ENCODE measurements at regions not wholly inside any gene's neighbourhood (a gene's known extent, or its start where the extent isn't known, plus 50 kb on each side); places are given as distances from the start of the nearest gene placed in this dataset.
"Not testable (repeated sequence)": the region's sequence is repeated elsewhere in the genome, so short reads cannot be mapped to it uniquely, and the experiment has no call there.

GRCh38 chr10:43861966-43862751 lies 213.5 kb upstream of the ZNF32 start:
- peak; percentile 57 for DNase-seq (ENCODE audit: low read depth, low spot score)

- DNase-seq (ENCODE audit: low read depth, low spot score): no peak
Observed at GRCh38 chr10:43859016-43859525, 210.4 kb upstream of the ZNF32 start.

- no peak for DNase-seq (ENCODE audit: low read depth, low spot score)
Observed at GRCh38 chr10:43857931-43858315, 209.2 kb upstream of the ZNF32 start.

GRCh38 chr10:43857206-43857930 lies 208.7 kb upstream of the ZNF32 start:
- DNase-seq (ENCODE audit: low read depth, low spot score): peak; percentile 87

- no peak for DNase-seq (ENCODE audit: low read depth, low spot score)
Observed at GRCh38 chr10:43856299-43856698, 207.6 kb upstream of the ZNF32 start.

- DNase-seq (ENCODE audit: low read depth, low spot score): no peak
Observed at GRCh38 chr10:43855667-43856210, 207.1 kb upstream of the ZNF32 start.

- DNase-seq (ENCODE audit: low read depth, low spot score): no peak
Observed at GRCh38 chr10:43854007-43854406, 205.3 kb upstream of the ZNF32 start.

- DNase-seq (ENCODE audit: low read depth, low spot score): no peak
Observed at GRCh38 chr10:43853369-43853768, 204.7 kb upstream of the ZNF32 start.

- no peak for DNase-seq (ENCODE audit: low read depth, low spot score)
Observed at GRCh38 chr10:43852644-43853214, 204.0 kb upstream of the ZNF32 start.

GRCh38 chr10:43852149-43852548 lies 203.5 kb upstream of the ZNF32 start:
- DNase-seq (ENCODE audit: low read depth, low spot score): no peak

GRCh38 chr10:43851030-43851429 lies 202.3 kb upstream of the ZNF32 start:
- DNase-seq (ENCODE audit: low read depth, low spot score): no peak

- DNase-seq (ENCODE audit: low read depth, low spot score): no peak
Observed at GRCh38 chr10:43849551-43849950, 200.9 kb upstream of the ZNF32 start.

- DNase-seq (ENCODE audit: low read depth, low spot score): no peak
Observed at GRCh38 chr10:43846968-43847367, 198.3 kb upstream of the ZNF32 start.

GRCh38 chr10:43846187-43846680 lies 197.6 kb upstream of the ZNF32 start:
- no peak for DNase-seq (ENCODE audit: low read depth, low spot score)

GRCh38 chr10:43845121-43845520 lies 196.4 kb upstream of the ZNF32 start:
- DNase-seq (ENCODE audit: low read depth, low spot score): no peak

- DNase-seq (ENCODE audit: low read depth, low spot score): no peak
Observed at GRCh38 chr10:43844221-43844620, 195.5 kb upstream of the ZNF32 start.

GRCh38 chr10:43843321-43844101 lies 194.8 kb upstream of the ZNF32 start:
- DNase-seq (ENCODE audit: low read depth, low spot score): no peak

GRCh38 chr10:43842496-43842895 lies 193.8 kb upstream of the ZNF32 start:
- no peak for DNase-seq (ENCODE audit: low read depth, low spot score)

GRCh38 chr10:43842072-43842471 lies 193.4 kb upstream of the ZNF32 start:
- no peak for DNase-seq (ENCODE audit: low read depth, low spot score)

GRCh38 chr10:43839973-43840372 lies 191.3 kb upstream of the ZNF32 start:
- DNase-seq (ENCODE audit: low read depth, low spot score): no peak

GRCh38 chr10:43834751-43835150 lies 186.1 kb upstream of the ZNF32 start:
- DNase-seq (ENCODE audit: low read depth, low spot score): not testable (repeated sequence)
